Breast epithelium (tissue), 4 donors: ENCODE measurements at regions not wholly inside any gene's neighbourhood (a gene's known extent, or its start where the extent isn't known, plus 50 kb on each side); places are given as distances from the start of the nearest gene placed in this dataset.
A peak's percentile ranks its signal among the peaks of the same experiment; 100 is the strongest.

ENCODE experiments used
- DNase-seq, 2 donors: peaks; one replicate each; pipeline ENCODE4 v3.0.0-alpha.2; 2019; ENCODE audit warnings: low spot score in 2 of 2
- H3K27ac ChIP-seq, 2 donors: fragments of 200-600 bp; sonication (generic) in 1 of 2; one replicate each; pipeline ENCODE4 v1.5.1; 2016 to 2019; ENCODE audit warnings: mild to moderate bottlenecking in 1 of 2
- H3K27me3 ChIP-seq, 2 donors: fragments of 200-600 bp; sonication (generic) in 1 of 2; one replicate each; pipeline versions ENCODE4 v1.5.1 to v1.6.0; 2017 to 2019; ENCODE audit warnings: control low read depth in 1 of 2, mild to moderate bottlenecking in 1 of 2
- H3K36me3 ChIP-seq: fragments of 200-600 bp; one replicate; pipeline ENCODE4 v1.5.1; 2019
- H3K4me1 ChIP-seq, 2 donors: fragments of 200-600 bp; sonication (generic); one replicate each; pipeline ENCODE4 v1.5.1; 2016 to 2019; ENCODE audit warnings: control low read depth in 1 of 2
- H3K4me3 ChIP-seq, 3 donors: fragments of 200-600 bp; sonication (generic); 1 replicate in 2 of 3; 2 replicates in 1 of 3; pipeline ENCODE4 v1.5.1; 2016 to 2019; ENCODE audit warnings: mild to moderate bottlenecking in 3 of 3, moderate library complexity in 2 of 3
- H3K9me3 ChIP-seq, 2 donors: fragments of 200-600 bp; sonication (generic) in 1 of 2; one replicate each; pipeline ENCODE4 v1.5.1; 2016 to 2019; ENCODE audit warnings: control low read depth in 1 of 2
- CTCF ChIP-seq, 3 donors: fragments of 450-650 bp; IDR thresholded peaks; one replicate each; pipeline ENCODE4 v1.5.1; 2016 to 2017; ENCODE audit warnings: antibody characterized with exemption in 3 of 3, mild to moderate bottlenecking in 3 of 3, moderate library complexity in 3 of 3
- POLR2A ChIP-seq: fragments of 450-650 bp; IDR thresholded peaks from one replicate; pipeline ENCODE4 v1.6.1; 2016; ENCODE audit warnings: antibody characterized with exemption, mild to moderate bottlenecking, moderate library complexity
- POLR2AphosphoS5 ChIP-seq, 3 donors: sonication (generic); formaldehyde crosslinking; IDR thresholded peaks; one replicate each; pipeline ENCODE4 v1.6.1; 2017; ENCODE audit warnings: antibody characterized with exemption in 3 of 3
- intact Hi-C: fragments of 100-400 bp; cut with DNase I; formaldehyde crosslinking; loops from one replicate; pipeline ENCODE4 v1.15.1; 2023; ENCODE audit warnings: low total_unique reads

GRCh38 chr16:60739737-60740683 is 1296.2 kb downstream of the CDH8 start:
- intact Hi-C loops, result loop anchor here (5.0 kb wide), 1 partner anchor 187 kb away; no protein-coding TSS in a partner anchor
- DNase-seq, result no peak
- Histone ChIP-seq H3K36me3 (no peaks in the 10 kb centered on the region), H3K4me1 (no peaks in the 10 kb centered on the region), H3K27ac (peak overlapping the region; percentile 5 to 19), H3K4me3 (peak overlapping the region in 2 of 3 donors; percentile 7 to 43), H3K27me3 (no peaks in the 10 kb centered on the region), H3K9me3 (no peaks in the 10 kb centered on the region)
- no peak for TF ChIP-seq POLR2A
- TF ChIP-seq CTCF (IDR thresholded peaks at IDR 0.05), result no peak
- no peak for TF ChIP-seq POLR2AphosphoS5 (IDR thresholded peaks at IDR 0.05)

- H3K27ac ChIP-seq, result no peak overlapping the region
- DNase-seq, result no peak
- no peak overlapping the region for H3K4me3 ChIP-seq
- no peaks in the 10 kb centered on the region for H3K36me3 ChIP-seq
- no peaks in the 10 kb centered on the region for H3K4me1 ChIP-seq
- H3K27me3 ChIP-seq, result no peaks in the 10 kb centered on the region
- TF ChIP-seq POLR2AphosphoS5 (IDR thresholded peaks at IDR 0.05) (no peak), POLR2A (no peak), CTCF (IDR thresholded peaks at IDR 0.05) (no peak)
- intact Hi-C loops, result loop anchor here (2.0 kb wide), 1 partner anchor 33 kb away; no protein-coding TSS in a partner anchor
- H3K9me3 ChIP-seq, result no peaks in the 10 kb centered on the region
These were observed 1304.7 kb downstream of the CDH8 start for GRCh38 chr16:60731329-60732050.

GRCh38 chr16:60729051-60729450 is 1307.2 kb downstream of the CDH8 start:
- no peaks in the 10 kb centered on the region for H3K9me3 ChIP-seq
- no peaks in the 10 kb centered on the region for H3K36me3 ChIP-seq
- no peak for TF ChIP-seq POLR2A
- TF ChIP-seq CTCF (IDR thresholded peaks at IDR 0.05), result no peak
- no peak for TF ChIP-seq POLR2AphosphoS5 (IDR thresholded peaks at IDR 0.05)
- intact Hi-C loops, result no loop called here
- no peak overlapping the region for H3K27ac ChIP-seq
- H3K27me3 ChIP-seq, result no peaks in the 10 kb centered on the region
- no peaks in the 10 kb centered on the region for H3K4me1 ChIP-seq
- H3K4me3 ChIP-seq, result no peak overlapping the region
- DNase-seq, result no peak

- DNase-seq, result no peak
- H3K27ac ChIP-seq, result no peak overlapping the region
- TF ChIP-seq POLR2AphosphoS5 (IDR thresholded peaks at IDR 0.05) (no peak), CTCF (IDR thresholded peaks at IDR 0.05) (no peak), POLR2A (no peak)
- no peak overlapping the region for H3K4me3 ChIP-seq
- H3K9me3 ChIP-seq, result no peaks in the 10 kb centered on the region
- intact Hi-C loops, result no loop called here
- H3K36me3 ChIP-seq, result no peaks in the 10 kb centered on the region
- no peaks in the 10 kb centered on the region for H3K27me3 ChIP-seq
- no peaks in the 10 kb centered on the region for H3K4me1 ChIP-seq
These were observed 1308.4 kb downstream of the CDH8 start for GRCh38 chr16:60727851-60728250.

- no peak for TF ChIP-seq CTCF (IDR thresholded peaks at IDR 0.05)
- TF ChIP-seq POLR2AphosphoS5 (IDR thresholded peaks at IDR 0.05), result no peak
- Histone ChIP-seq H3K27me3 (no peaks in the 10 kb centered on the region), H3K9me3 (peaks cover 0 to 25% of the 10 kb centered on the region in 2 donors), H3K4me1 (no peaks in the 10 kb centered on the region), H3K27ac (no peak overlapping the region), H3K36me3 (no peaks in the 10 kb centered on the region), H3K4me3 (no peak overlapping the region)
- intact Hi-C loops, result no loop called here
- DNase-seq, result no peak
These were observed 1316.2 kb downstream of the CDH8 start for GRCh38 chr16:60720060-60720459.
